Transverse colon (tissue), 4 donors: ENCODE measurements at regions not wholly inside any gene's neighbourhood (a gene's known extent, or its start where the extent isn't known, plus 50 kb on each side); places are given as distances from the start of the nearest gene placed in this dataset.

ENCODE experiments used
- POLR2A ChIP-seq: fragments of 450-650 bp; IDR thresholded peaks from one replicate; pipeline ENCODE4 v1.6.1; 2016; ENCODE audit warnings: antibody characterized with exemption, mild to moderate bottlenecking, moderate library complexity
- POLR2AphosphoS5 ChIP-seq, 3 donors: sonication (generic); formaldehyde crosslinking; IDR thresholded peaks; one replicate each; pipeline ENCODE4 v1.6.1; 2016; ENCODE audit warnings: antibody characterized with exemption in 3 of 3
- TF ChIP-seq, protein P1 (sequence below), 5 experiments: fragments of 200-600 bp in 3 of 5; fragments of 450-650 bp in 2 of 5; sonication (generic) in 3 of 5; IDR thresholded peaks; 1 replicate in 2 of 5; 2 replicates in 3 of 5; pipeline ENCODE4 v1.5.1; 2016 to 2017; ENCODE audit warnings: antibody characterized with exemption in 5 of 5, inconsistent platforms in 3 of 5, mild to moderate bottlenecking in 2 of 5, moderate library complexity in 1 of 5

- TF ChIP-seq, protein P1, sequence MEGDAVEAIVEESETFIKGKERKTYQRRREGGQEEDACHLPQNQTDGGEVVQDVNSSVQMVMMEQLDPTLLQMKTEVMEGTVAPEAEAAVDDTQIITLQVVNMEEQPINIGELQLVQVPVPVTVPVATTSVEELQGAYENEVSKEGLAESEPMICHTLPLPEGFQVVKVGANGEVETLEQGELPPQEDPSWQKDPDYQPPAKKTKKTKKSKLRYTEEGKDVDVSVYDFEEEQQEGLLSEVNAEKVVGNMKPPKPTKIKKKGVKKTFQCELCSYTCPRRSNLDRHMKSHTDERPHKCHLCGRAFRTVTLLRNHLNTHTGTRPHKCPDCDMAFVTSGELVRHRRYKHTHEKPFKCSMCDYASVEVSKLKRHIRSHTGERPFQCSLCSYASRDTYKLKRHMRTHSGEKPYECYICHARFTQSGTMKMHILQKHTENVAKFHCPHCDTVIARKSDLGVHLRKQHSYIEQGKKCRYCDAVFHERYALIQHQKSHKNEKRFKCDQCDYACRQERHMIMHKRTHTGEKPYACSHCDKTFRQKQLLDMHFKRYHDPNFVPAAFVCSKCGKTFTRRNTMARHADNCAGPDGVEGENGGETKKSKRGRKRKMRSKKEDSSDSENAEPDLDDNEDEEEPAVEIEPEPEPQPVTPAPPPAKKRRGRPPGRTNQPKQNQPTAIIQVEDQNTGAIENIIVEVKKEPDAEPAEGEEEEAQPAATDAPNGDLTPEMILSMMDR (IDR thresholded peaks at IDR 0.05) = no peak
- no peak for TF ChIP-seq POLR2AphosphoS5 (IDR thresholded peaks at IDR 0.05)
- TF ChIP-seq POLR2A = no peak
Observed at GRCh38 chr10:78524941-78525340, 491.3 kb downstream of the RPS24 start.
